Activated T-cell treated with anti-CD3 and anti-CD28 coated beads for 24 hours (primary cell): ENCODE measurements at regions not wholly inside any gene's neighbourhood (a gene's known extent, or its start where the extent isn't known, plus 50 kb on each side); places are given as distances from the start of the nearest gene placed in this dataset.

ENCODE experiments used
- DNase-seq: peaks from one replicate; pipeline ENCODE4 v3.0.0-alpha.2; 2020; ENCODE audit warnings: low read depth

DNA sequence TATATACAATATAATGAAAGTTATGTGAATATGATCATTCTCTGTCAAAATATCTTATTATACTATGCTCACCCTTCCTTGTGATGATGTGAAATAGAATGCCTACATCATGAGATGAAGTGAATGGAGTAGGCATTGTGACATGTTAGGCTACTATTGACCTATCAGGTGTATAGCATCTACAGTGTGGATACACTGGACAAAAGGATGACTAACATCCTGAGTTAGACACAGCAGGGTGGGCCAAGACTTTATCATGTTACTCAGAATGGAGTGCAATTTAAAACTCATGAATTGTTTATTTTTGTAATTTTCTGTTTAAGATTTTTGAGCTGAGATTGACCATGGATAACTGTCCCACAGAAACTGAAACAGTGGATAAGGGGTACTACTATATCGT lies 53.4 kb upstream of the NAV3 start:
- DNase-seq: no peak

DNA sequence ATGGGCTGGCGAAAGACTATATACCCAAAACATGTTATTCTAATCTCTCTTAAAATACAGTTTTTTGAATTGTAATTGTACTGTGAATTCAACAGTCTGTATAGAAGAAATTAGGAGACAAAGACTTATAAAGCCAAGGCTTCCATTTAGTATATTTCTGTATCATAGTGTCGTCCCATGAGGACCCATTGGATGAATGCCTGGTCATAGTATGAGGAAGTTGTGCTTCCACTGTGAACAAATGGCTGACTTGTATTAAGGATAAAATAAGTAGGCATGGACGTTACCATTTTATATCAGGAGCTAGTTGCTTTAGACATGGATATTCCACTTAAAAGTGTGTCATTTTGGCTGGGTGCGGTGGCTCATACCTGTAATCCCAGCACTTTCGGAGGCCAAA lies 55.9 kb upstream of the NAV3 start:
- no peak for DNase-seq

DNA sequence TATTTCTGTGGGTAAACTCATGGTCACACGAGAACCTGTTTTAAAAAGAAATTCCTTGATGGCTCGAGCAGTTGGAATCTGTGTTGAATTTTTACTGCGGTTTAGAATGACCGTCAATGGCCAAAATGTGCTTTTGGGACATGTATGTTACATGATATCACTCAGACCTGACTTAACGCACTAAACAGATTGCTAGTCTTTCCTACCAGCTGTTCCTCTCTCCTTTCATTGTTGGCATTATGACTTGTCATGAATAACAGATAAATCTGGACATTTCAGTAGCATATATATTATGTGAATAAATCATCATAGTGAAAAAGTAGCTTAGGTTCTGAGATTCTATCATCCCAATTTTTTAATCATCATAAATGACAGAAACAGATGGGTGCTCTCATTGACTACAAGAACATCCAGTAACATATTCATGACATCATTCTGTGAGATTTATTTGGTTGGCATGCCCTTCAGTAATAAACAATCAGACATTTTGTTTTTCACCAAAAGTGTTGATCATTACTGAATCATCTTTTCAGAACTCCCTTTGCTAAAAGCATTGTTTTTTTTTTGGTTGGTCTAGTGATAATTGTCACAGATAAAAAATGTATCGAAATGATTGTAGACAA lies 57.9 kb upstream of the NAV3 start:
- no peak for DNase-seq

DNA sequence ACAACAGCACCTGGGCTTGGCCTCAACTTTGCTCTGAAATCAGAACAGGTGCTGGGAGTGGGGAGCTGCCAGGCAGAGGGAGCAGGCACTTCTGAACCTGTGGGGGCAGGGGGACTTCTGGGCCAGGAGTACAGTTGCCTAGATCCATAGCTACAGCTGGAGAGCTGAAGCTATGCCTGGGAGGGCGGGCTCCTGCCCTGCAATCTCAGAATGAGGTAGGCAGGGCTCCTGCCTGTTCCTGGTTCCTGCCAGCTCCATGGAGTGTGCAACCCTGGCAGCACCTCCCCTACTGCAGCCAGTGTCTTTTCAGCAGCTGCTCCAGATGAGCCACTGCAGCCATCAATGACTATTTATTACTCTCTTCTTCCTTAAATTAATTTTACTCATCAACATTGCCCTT lies 62.1 kb upstream of the NAV3 start:
- DNase-seq: no peak

DNA sequence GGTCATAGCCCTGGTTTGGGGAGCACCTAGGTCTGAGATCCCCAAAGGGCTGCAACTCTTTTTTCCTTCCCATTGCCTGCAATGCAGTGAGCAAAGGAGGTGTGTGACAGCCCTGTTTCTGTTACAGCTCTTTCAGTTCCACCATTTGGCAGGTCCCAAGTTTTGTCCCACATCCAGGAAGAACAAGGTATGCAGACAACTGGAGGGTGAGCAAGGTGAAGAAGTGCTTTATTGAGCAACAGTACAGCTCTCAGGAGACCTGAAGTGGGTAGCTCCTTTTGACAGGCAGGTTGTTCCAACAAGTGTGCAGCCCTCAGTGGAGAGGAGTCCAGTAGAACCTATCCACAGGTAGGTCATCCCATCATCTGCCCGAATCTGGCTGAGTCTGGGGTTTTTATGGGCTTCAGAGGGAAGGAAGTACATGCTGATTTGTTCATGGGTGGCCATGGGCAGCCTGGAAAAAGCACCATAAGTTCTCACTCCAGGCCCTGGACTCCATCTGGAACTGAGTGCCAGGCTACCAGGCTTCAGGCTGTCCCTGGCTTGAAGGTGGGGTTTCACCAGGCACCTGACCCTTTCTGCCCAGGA lies 62.8 kb upstream of the NAV3 start:
- no peak for DNase-seq

DNA sequence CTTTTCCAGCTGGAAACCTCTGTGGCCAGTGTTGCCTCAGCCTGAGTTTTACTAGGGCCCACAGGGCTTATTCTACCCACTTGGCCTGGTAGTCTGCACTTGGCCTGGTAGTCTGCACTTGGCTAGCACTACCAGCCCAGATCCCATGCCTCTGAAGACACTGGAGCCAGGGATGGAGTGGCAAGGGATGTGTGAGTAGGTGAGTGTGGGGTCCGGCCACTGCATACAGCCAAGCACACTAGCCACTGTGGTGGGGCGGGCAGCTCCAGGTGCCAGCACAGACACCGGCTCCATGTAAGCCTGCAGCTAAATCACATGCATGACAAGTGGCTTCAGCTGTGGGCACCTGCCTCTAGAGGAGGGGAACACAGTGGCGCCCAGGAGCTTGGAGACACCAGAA lies 63.4 kb upstream of the NAV3 start:
- DNase-seq: no peak

DNA sequence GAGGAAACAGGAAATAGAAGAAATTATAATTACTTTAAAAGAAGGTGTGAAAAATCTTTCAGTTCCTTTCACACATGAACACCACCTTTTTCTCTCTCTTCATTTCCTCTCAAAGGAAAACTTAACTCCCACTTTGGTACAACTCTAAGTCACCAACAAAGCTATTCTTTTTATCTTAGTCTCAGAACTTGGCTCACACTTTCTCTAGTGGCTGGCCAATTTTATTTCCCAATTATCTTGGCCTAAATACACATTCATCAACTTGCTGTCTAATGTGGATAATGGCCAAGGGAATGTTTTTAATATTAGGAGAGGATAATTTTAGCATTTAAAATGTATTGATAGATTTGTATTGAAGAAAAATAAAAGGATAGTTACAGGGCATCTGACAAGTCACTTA lies 64.5 kb upstream of the NAV3 start:
- no peak for DNase-seq

DNA sequence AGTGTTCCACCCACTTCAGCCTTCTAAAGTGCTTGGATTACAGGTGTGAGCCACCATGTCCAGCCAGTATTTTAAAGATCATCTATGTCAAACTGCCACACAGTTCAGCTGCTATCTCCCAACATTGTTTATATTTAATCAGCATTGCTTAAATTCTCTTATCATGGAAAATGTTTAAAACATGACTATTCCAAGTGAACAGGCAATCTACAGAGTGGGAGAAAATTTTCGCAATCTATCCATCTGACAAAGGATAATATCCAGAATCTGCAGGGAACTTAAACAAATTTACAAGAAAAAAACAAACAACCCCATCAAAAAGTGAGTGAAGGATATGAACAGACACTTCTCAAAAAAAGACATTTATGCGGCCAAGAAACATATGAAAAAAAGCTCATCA lies 69.4 kb upstream of the NAV3 start:
- DNase-seq: no peak

DNA sequence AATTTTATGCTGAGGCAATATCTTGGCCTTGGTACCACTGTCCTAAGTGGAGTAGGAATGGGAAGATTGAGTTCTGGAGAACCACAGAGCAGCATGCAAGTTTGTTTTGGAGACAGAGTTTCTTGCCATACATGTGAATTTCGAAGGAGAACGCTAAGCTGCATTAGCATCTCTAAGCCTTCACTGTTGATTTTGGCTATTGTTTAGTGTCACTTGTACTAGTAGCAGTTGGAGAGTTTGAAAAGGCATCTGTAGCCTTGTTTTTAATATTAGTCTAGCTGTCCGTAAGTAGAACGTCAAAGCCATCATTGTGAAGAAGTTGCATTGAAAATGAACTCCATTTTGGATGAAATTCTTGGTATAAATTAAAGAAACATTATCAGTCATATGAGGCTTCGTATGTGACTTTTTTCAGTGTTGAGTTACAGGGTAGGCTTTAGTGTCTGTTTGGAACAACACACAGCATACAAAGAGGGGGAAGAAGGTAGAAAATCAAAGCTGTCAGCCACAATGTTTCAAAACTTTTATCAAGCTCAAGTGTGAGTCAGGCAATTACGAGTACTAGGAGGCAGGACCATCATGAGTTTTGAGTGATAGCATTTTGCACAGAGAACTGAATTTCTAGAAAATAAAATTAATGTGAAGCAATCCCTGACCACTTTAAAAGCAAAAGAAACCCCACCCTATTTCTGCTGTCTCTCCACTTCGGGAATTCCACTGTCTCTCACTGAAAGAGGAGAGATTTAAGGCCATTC lies 70.2 kb upstream of the NAV3 start:
- no peak for DNase-seq

DNA sequence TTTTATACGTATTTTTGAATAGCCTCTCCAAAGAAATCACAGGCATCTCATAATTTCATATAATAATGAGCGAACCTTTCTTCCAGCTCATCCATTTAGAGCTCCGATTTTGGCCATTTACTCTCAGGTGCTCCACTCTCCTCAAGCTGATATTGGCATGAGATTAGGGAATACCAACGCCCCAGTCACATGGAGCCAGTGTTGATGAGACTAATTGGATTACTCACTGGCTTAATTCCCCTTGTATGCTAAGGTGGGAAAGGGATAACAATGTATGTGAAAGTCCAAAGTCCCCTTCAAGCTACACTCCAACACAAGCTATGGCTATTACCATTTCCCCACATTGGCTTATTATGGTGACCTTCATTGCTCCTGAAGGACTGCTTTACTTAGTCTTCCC lies 76.6 kb upstream of the NAV3 start:
- DNase-seq: no peak

DNA sequence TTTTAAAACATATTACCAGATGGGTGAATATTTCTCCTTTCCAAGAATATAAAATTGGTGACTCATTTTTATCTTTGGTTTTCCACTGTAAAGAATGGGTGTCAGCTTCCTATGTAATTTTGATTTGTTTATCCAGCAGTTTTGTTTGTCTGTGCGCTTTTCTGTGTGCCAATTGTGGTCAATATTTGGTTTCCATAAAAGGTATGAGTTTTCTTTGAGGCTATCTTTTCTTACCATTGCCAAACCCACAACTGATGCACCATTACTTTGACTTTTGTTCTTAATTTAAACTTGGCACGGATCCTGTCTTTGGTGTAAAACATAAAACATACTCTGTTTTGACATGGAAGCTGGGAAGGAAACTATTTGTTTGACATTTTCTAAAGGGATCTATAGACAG lies 78.8 kb upstream of the NAV3 start:
- DNase-seq: no peak

DNA sequence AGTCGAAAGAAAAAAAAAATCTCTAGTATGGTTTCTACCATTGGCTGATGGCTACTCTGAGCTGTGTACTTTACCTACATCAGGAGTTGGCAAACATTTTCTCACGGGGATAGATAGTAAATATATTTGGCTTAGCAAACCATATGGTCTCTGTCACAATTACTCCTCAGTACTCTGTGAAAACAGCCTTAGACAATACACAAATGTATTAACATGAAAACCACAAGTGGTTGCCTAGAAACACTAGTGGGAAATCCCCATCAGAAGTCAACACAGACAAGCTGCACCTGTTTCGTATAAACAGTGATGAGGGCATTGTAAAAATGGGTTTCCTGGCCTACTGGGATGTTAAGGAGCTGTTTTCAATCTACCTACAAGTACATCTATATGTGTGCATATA lies 84.6 kb upstream of the NAV3 start:
- no peak for DNase-seq

DNA sequence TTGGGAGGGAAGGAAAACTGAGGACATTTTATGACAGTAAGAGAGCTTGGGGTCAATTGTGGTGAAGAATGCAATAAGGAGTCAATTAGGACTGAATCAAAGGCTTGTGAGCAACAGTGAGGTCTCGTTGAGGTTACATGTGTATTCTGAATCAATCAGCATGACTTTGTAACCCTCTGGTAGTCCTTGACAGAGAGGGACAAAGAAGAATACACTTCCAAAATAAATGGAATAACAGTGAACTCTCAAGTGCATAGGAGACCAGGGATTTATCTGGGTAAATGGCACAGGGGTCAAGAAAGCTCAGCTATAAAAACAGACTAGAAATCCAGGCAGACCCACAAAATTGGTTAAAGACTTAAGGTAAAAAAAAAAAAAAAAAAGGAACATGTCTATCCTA lies 85.1 kb upstream of the NAV3 start:
- no peak for DNase-seq

DNA sequence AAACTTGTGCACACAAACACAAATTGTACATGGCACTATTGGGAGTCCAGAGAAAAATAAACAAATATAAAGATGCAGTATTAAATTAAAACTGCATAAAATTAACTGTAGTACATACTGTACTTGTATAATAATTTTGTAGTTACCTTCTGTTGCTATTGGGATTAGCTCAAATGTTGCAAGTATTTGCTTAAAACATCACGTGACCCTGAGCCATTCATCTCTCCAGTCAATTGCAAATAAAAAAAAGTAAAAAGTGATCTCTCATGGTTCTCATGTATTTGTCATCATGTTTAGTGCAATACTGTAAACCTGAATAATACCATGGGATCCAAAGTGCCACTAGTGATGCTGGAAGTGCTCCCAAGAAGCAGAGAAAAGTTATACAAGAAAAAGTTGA lies 88.1 kb upstream of the NAV3 start:
- DNase-seq: no peak

DNA sequence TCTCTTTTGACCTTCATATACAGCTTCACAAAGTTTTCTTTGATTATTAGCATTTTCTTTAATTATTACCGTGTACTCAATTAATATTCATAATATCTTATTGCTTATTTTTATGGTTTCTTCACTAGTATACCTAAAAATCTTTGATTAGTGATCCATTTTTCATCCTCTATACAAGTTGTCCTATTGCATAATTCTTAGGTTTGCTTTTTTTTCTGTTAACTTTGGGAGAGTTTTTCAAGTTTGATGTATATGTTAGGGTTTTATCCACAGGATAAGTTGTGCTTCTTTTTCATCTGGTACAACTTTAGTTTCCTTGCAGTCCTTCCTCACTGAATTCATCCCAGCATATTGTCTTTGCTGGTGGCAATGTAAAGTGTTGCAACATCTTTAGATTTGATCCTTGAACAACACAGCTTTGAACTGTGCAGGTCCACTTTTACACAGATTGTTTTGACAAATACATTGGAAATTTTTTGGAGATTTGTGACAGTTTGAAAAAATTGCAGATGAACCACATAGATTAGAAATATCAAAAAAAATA lies 88.6 kb upstream of the NAV3 start:
- no peak for DNase-seq

DNA sequence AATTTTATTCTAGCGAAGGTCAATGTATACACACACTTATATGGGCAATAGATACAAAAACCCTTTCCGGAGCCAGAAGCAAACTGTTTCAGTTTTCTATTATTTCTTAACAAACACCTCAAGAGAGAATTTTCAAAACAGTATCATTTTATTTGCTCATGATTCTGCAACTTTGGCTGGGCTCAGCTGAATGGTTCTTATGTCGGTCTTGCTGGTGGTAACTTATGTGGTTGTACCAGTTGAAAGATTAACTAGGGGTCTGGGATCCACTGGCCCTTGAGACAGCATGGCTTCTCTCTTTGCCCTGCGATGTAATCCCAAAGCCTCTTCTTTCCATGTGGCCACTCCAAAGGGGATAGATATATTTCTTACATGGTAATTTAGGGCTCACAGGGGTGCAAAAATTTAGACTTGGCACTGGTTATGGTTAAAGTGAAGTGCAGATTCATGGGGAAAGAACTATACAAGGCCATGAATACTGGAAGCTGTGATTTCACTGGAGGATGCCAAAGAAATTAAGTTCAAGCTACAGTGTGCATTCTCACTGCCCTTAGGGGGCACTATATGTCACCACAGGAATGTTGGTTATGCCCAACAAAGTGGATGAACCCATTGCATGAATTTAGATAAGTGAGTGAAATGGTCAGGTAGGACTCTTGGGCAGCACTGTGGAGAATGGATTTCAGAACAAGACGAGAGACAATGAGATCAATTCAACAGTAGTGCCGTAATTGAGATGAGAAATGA lies 94.3 kb upstream of the NAV3 start:
- no peak for DNase-seq

DNA sequence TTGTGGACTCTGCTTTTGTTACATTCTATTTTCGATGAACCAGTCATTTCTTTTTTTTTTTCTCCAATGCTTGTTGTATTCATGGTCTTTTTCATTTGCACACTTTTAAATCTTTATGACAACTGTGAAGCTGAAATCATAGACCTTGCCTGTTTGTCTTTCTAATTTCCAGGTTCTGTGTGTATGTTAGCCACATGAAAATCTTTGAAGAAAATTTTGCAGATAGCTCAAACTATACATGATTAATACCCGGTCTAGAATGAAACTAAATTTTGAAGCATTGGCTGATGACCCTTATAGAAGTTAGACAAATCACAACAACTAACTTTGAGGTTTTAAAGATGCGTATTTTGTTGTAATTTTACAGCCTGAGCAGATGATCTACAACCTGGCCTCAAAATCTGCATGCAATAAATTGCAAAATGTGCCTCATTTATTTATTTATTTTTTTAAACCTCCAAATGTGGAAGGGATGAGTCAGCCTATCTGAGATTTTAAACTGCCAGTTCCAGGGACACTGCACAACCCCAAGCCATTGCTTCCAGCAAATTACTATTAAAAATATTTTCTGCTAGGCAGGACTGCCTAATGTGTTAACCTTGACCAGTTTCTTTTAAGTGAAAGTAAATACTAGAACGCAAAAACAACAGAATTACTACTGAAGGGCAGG lies 96.3 kb upstream of the NAV3 start:
- DNase-seq: no peak

DNA sequence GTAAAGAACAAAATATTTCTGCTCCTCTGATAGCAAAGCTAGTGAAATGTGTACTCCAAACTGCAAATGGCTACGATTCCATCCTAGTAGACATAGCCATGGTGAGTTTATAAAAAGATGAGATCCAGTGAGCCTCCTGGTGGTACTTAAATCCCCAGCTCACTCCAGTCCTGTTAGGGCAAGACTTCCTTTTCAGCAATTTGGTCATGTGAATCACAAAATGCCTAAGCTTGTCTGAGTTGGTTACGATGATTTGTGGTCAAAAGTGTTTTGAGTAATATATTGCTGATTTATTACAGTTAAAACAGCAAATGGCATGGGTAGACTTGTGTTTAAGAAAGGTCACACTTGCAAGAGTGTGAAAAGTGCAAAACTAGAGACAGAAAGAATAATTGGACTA lies 102.7 kb upstream of the NAV3 start:
- DNase-seq: no peak

DNA sequence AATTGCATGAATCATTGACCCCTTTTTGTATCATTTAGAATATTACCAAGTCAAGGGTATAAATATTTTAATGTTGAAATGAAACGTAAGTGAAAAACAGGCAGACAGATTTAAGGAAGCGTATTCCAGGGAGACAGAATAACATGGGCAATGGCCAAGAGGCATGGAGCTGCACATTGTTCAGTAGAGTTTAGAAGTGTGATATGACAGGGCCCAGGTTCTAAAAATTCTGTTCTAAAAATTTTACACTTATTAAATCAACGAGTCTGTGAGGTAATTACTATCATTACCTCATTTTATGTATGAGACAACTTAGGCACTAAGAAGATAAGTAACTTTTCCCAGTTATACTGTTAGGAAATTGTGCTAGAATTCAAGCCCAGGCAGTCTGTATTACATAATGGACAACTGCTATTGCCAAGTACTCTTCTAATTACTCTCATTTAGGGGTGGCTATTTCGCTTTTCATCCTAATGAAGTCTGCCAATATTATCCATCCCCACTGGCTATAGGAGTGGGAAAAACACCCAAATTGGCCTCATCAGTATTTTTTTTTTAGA lies 103.2 kb upstream of the NAV3 start:
- no peak for DNase-seq

DNA sequence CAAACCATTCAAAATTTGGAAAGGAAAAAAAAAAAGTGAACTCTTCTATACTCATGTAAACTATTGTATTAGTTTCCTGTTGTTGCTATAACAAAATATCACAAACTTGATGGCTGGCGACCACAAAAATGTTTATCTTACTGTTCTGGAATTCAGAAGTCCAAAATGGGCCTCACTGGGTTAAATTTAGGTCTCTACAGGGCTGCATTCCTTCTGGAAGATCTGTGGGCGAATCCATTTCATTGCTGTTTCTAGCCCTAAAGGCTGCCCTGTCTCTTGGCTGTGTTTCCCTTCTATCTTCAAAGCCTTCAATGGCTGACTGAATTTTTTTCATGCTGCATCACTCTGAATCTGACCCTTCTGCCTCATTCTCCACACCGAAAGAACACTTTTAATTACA lies 105.1 kb upstream of the NAV3 start:
- no peak for DNase-seq

DNA sequence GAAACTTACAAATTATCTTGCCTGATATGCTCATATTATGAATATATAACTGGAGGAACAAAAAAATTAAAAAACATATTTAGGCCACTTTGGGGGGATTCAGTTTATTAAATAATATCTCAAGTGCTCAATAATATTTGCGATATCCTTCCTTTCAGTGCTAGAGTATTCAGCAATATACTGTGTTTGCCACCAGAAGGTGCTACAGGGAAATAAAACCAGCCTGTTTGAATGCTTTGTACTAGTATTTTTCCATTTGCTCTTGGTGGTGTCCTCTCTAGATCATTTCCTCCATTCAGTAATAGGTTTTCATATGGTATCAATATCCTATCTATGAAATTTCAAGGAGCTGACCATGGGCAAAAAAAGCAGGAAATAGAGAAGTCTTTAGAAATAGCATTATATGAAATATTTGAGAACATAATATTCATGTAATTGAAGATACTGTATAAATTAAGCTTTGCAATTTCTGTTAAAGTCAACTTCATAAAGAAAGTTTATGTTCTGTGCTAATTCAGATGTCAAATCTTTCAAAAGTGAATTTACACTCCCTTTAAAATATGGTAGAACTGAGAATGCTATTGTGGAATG lies 106.2 kb upstream of the NAV3 start:
- DNase-seq: no peak

DNA sequence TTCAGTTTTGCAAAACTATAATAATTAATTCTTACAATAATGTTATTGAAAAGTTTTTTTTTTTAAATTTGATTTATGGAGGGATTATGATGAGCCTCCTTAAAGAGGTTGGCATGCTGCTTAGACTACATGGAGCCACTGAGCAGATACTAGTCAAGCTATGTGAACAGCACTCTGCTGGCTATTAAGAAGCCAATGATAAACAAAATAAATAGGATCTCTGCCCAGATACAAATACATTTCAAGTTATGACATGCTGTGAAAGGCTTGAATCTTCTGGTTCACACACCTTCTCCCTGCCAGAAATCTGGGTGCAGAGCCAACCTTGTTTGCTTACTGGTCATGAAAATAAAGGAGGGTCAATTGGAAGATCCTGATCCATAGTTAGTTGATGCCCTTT lies 107.4 kb upstream of the NAV3 start:
- no peak for DNase-seq
